ENCODE measurements at regions not wholly inside any gene's neighbourhood (a gene's known extent, or its start where the extent isn't known, plus 50 kb on each side); places are given as distances from the start of the nearest gene placed in this dataset.
A peak's percentile ranks its signal among the peaks of the same experiment; 100 is the strongest.
"Not testable (repeated sequence)": the region's sequence is repeated elsewhere in the genome, so short reads cannot be mapped to it uniquely, and the experiment has no call there.

GRCh38 chr13:87331178-87331577 is 340.0 kb upstream of the SLITRK5 start:
- Histone ChIP-seq H3K36me3 (ENCODE audit: control insufficient read depth, insufficient read depth, low read length) (no peaks in the 10 kb centered on the region), H3K4me3 (ENCODE audit: low read depth, low read length) (no peak overlapping the region), H3K9me3 (ENCODE audit: control insufficient read depth, low read length) (no peaks in the 10 kb centered on the region), H3K79me2 (no peaks in the 10 kb centered on the region), H2AFZ (no peak overlapping the region), H3K27me3 (ENCODE audit: control insufficient read depth, insufficient read depth, low read length) (no peaks in the 10 kb centered on the region), H3K9ac (no peak overlapping the region), H3K4me2 (ENCODE audit: low read length) (no peak overlapping the region), H3K27ac (peak overlapping the region; percentile 49), H3K4me1 (peaks cover 2% of the 10 kb centered on the region)
- TF ChIP-seq, protein P1, sequence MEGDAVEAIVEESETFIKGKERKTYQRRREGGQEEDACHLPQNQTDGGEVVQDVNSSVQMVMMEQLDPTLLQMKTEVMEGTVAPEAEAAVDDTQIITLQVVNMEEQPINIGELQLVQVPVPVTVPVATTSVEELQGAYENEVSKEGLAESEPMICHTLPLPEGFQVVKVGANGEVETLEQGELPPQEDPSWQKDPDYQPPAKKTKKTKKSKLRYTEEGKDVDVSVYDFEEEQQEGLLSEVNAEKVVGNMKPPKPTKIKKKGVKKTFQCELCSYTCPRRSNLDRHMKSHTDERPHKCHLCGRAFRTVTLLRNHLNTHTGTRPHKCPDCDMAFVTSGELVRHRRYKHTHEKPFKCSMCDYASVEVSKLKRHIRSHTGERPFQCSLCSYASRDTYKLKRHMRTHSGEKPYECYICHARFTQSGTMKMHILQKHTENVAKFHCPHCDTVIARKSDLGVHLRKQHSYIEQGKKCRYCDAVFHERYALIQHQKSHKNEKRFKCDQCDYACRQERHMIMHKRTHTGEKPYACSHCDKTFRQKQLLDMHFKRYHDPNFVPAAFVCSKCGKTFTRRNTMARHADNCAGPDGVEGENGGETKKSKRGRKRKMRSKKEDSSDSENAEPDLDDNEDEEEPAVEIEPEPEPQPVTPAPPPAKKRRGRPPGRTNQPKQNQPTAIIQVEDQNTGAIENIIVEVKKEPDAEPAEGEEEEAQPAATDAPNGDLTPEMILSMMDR (IDR thresholded peaks at IDR 0.05), result no peak

DNA sequence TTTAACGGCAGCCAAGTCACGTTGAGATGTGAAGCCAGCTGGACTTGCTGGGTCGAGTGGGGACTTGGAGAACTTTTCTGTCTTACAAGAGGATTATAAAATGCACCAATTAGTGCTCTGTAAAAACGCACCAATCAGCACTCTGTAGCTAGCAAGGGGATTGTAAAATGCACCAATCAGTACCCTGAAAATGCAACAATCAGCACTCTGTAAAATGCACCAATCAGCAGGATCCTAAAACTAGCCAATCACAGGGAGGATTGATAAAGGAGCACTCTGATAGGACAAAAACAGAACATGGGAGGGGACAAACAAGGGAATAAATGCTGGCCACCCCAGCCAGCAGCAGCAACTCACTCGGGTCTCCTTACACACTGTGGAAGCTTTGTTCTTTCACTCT is 337.6 kb upstream of the SLITRK5 start:
- no peaks in the 10 kb centered on the region for H3K9me3 ChIP-seq (ENCODE audit: control insufficient read depth, low read length)
- H3K9ac ChIP-seq, result no peak overlapping the region

GRCh38 chr13:87334176-87334575 is 337.0 kb upstream of the SLITRK5 start:
- H2AFZ ChIP-seq, result no peak overlapping the region
- H3K4me2 ChIP-seq (ENCODE audit: low read length), result no peak overlapping the region
- H3K9me3 ChIP-seq (ENCODE audit: control insufficient read depth, low read length), result no peaks in the 10 kb centered on the region
- H3K79me2 ChIP-seq, result no peaks in the 10 kb centered on the region
- no peaks in the 10 kb centered on the region for H3K27me3 ChIP-seq (ENCODE audit: control insufficient read depth, insufficient read depth, low read length)
- TF ChIP-seq, protein P1 (IDR thresholded peaks at IDR 0.05), result no peak
- H3K9ac ChIP-seq, result no peak overlapping the region
- no peak overlapping the region for H3K4me3 ChIP-seq (ENCODE audit: low read depth, low read length)
- no peaks in the 10 kb centered on the region for H3K36me3 ChIP-seq (ENCODE audit: control insufficient read depth, insufficient read depth, low read length)
- peaks cover 2% of the 10 kb centered on the region for H3K4me1 ChIP-seq
- H3K27ac ChIP-seq, result no peak overlapping the region

More for the DNA sequence above, 337.6 kb upstream of the SLITRK5 start:
- Histone ChIP-seq H3K4me1 (peaks cover 2% of the 10 kb centered on the region), H3K4me3 (ENCODE audit: low read depth, low read length) (no peak overlapping the region), H3K4me2 (ENCODE audit: low read length) (no peak overlapping the region), H3K36me3 (ENCODE audit: control insufficient read depth, insufficient read depth, low read length) (no peaks in the 10 kb centered on the region), H3K27ac (no peak overlapping the region), H3K79me2 (no peaks in the 10 kb centered on the region), H3K27me3 (ENCODE audit: control insufficient read depth, insufficient read depth, low read length) (no peaks in the 10 kb centered on the region), H2AFZ (no peak overlapping the region)
- TF ChIP-seq, protein P1 (IDR thresholded peaks at IDR 0.05), result no peak

GRCh38 chr13:87336346-87336889 is 334.8 kb upstream of the SLITRK5 start:
- not testable (repeated sequence) for H3K36me3 ChIP-seq (ENCODE audit: control insufficient read depth, insufficient read depth, low read length); H3K9me3 ChIP-seq (ENCODE audit: control insufficient read depth, low read length); H2AFZ ChIP-seq; H3K9ac ChIP-seq; H3K4me3 ChIP-seq (ENCODE audit: low read depth, low read length); H3K27ac ChIP-seq; H3K4me1 ChIP-seq; H3K4me2 ChIP-seq (ENCODE audit: low read length); H3K27me3 ChIP-seq (ENCODE audit: control insufficient read depth, insufficient read depth, low read length); H3K79me2 ChIP-seq

- Histone ChIP-seq H3K36me3 (ENCODE audit: control insufficient read depth, insufficient read depth, low read length) (no peaks in the 10 kb centered on the region), H3K4me1 (no peaks in the 10 kb centered on the region), H3K4me2 (ENCODE audit: low read length) (no peak overlapping the region), H3K27ac (no peak overlapping the region), H3K27me3 (ENCODE audit: control insufficient read depth, insufficient read depth, low read length) (no peaks in the 10 kb centered on the region), H3K9ac (no peak overlapping the region), H3K4me3 (ENCODE audit: low read depth, low read length) (no peak overlapping the region), H2AFZ (no peak overlapping the region), H3K79me2 (no peaks in the 10 kb centered on the region), H3K9me3 (ENCODE audit: control insufficient read depth, low read length) (no peaks in the 10 kb centered on the region)
- TF ChIP-seq, protein P1 (IDR thresholded peaks at IDR 0.05), result no peak
Observed at GRCh38 chr13:87344176-87344575, 327.0 kb upstream of the SLITRK5 start.

All from parathyroid adenoma (tissue), 2 donors.